GM20431 (cell line): ENCODE measurements at regions not wholly inside any gene's neighbourhood (a gene's known extent, or its start where the extent isn't known, plus 50 kb on each side); places are given as distances from the start of the nearest gene placed in this dataset.

Source experiments
- in situ Hi-C: fragments of 300-500 bp; cut with MseI, MboI; formaldehyde crosslinking; loops from one replicate; pipeline ENCODE4 v1.15.0; 2020; ENCODE audit warnings: low sequenced_read_pairs; ENCODE audit not compliant: unreplicated experiment

- in situ Hi-C loops, result no loop called here
Measured at GRCh38 chr14:97916669-97917568, 1119.7 kb downstream of the VRK1 start.

GRCh38 chr14:97920201-97920600 is 1123.0 kb downstream of the VRK1 start:
- in situ Hi-C loops, result no loop called here

GRCh38 chr14:97921296-97921695 is 1124.1 kb downstream of the VRK1 start:
- in situ Hi-C loops, result no loop called here

GRCh38 chr14:97924922-97925613 is 1127.9 kb downstream of the VRK1 start:
- in situ Hi-C loops, result no loop called here

- in situ Hi-C loops, result no loop called here
Measured at GRCh38 chr14:97930166-97930565, 1133.0 kb downstream of the VRK1 start.

GRCh38 chr14:97931273-97931672 is 1134.1 kb downstream of the VRK1 start:
- in situ Hi-C loops, result no loop called here

- in situ Hi-C loops, result no loop called here
Measured at GRCh38 chr14:97942921-97943320, 1145.7 kb downstream of the VRK1 start.

- in situ Hi-C loops, result no loop called here
Measured at GRCh38 chr14:97943619-97944018, 1146.4 kb downstream of the VRK1 start.

- in situ Hi-C loops, result no loop called here
Measured at GRCh38 chr14:97944380-97944779, 1147.2 kb downstream of the VRK1 start.

GRCh38 chr14:97945631-97946030 is 1148.4 kb downstream of the VRK1 start:
- in situ Hi-C loops, result no loop called here

GRCh38 chr14:97946240-97946639 is 1149.1 kb downstream of the VRK1 start:
- in situ Hi-C loops, result no loop called here

- in situ Hi-C loops, result no loop called here
Measured at GRCh38 chr14:97946641-97947040, 1149.5 kb downstream of the VRK1 start.

GRCh38 chr14:97948841-97949240 is 1151.7 kb downstream of the VRK1 start:
- in situ Hi-C loops, result no loop called here

- in situ Hi-C loops, result no loop called here
Measured at GRCh38 chr14:97956581-97957340, 1159.6 kb downstream of the VRK1 start.

- in situ Hi-C loops, result no loop called here
Measured at GRCh38 chr14:97959251-97959650, 1162.1 kb downstream of the VRK1 start.

GRCh38 chr14:97960436-97960835 is 1163.3 kb downstream of the VRK1 start:
- in situ Hi-C loops, result no loop called here

GRCh38 chr14:97970222-97970621 is 1173.0 kb downstream of the VRK1 start:
- in situ Hi-C loops, result no loop called here

GRCh38 chr14:97975216-97975615 is 1178.0 kb downstream of the VRK1 start:
- in situ Hi-C loops, result no loop called here

GRCh38 chr14:97975962-97976361 is 1178.8 kb downstream of the VRK1 start:
- in situ Hi-C loops, result no loop called here

- in situ Hi-C loops, result no loop called here
Measured at GRCh38 chr14:97976861-97977260, 1179.7 kb downstream of the VRK1 start.
